IgD-negative memory B cell (primary cell): ENCODE measurements at regions not wholly inside any gene's neighbourhood (a gene's known extent, or its start where the extent isn't known, plus 50 kb on each side); places are given as distances from the start of the nearest gene placed in this dataset.
"Not testable (repeated sequence)": the region's sequence is repeated elsewhere in the genome, so short reads cannot be mapped to it uniquely, and the experiment has no call there.

ENCODE experiments used
- H3K27ac Mint-ChIP-seq, 3 donors: one replicate each; pipeline ENCODE4 v1.8.0; 2020 to 2022; ENCODE audit warnings: mild to moderate bottlenecking in 3 of 3, mixed read lengths in 3 of 3, moderate library complexity in 1 of 3
- H3K27me3 Mint-ChIP-seq: one replicate; pipeline ENCODE4 v1.8.0; 2021; ENCODE audit warnings: mixed read lengths
- H3K36me3 Mint-ChIP-seq: one replicate; pipeline ENCODE4 v1.8.0; 2020; ENCODE audit warnings: mild to moderate bottlenecking, mixed read lengths
- H3K4me1 Mint-ChIP-seq, 3 donors: one replicate each; pipeline ENCODE4 v1.8.0; 2020 to 2022; ENCODE audit warnings: mixed read lengths in 3 of 3, mild to moderate bottlenecking in 1 of 3
- H3K4me3 Mint-ChIP-seq, 4 donors: one replicate each; pipeline ENCODE4 v1.8.0; 2020 to 2022; ENCODE audit warnings: mild to moderate bottlenecking in 4 of 4, mixed read lengths in 4 of 4, moderate library complexity in 3 of 4
- H3K9me3 Mint-ChIP-seq, 3 donors: one replicate each; pipeline ENCODE4 v1.8.0; 2020 to 2021; ENCODE audit warnings: mixed read lengths in 3 of 3, mild to moderate bottlenecking in 1 of 3

GRCh38 chr2:118437501-118437900 is 349.2 kb downstream of the INSIG2 start:
- Mint-ChIP-seq H3K36me3 (no peaks in the 10 kb centered on the region), H3K27me3 (peaks cover 2% of the 10 kb centered on the region), H3K4me3 (no peak overlapping the region), H3K4me1 (no peaks in the 10 kb centered on the region), H3K9me3 (peaks cover 0 to 6% (median 0%) of the 10 kb centered on the region in 3 donors), H3K27ac (no peak overlapping the region)

GRCh38 chr2:118431997-118432396 is 343.7 kb downstream of the INSIG2 start:
- H3K27me3 Mint-ChIP-seq, result peaks cover 6% of the 10 kb centered on the region
- no peaks in the 10 kb centered on the region for H3K36me3 Mint-ChIP-seq
- no peaks in the 10 kb centered on the region for H3K4me1 Mint-ChIP-seq
- peak overlapping the region in 1 of 3 donors; percentile 68 for H3K27ac Mint-ChIP-seq
- peaks cover 0 to 6% (median 3%) of the 10 kb centered on the region in 3 donors for H3K9me3 Mint-ChIP-seq
- H3K4me3 Mint-ChIP-seq, result no peak overlapping the region

GRCh38 chr2:118431586-118431985 is 343.3 kb downstream of the INSIG2 start:
- no peaks in the 10 kb centered on the region for H3K4me1 Mint-ChIP-seq
- no peak overlapping the region for H3K4me3 Mint-ChIP-seq
- H3K9me3 Mint-ChIP-seq, result peaks cover 0 to 6% (median 3%) of the 10 kb centered on the region in 3 donors
- H3K27me3 Mint-ChIP-seq, result peaks cover 6% of the 10 kb centered on the region
- H3K36me3 Mint-ChIP-seq, result no peaks in the 10 kb centered on the region
- H3K27ac Mint-ChIP-seq, result no peak overlapping the region

GRCh38 chr2:118431165-118431517 is 342.9 kb downstream of the INSIG2 start:
- H3K4me1 Mint-ChIP-seq, result no peaks in the 10 kb centered on the region

GRCh38 chr2:118430510-118431164 is 342.4 kb downstream of the INSIG2 start:
- Mint-ChIP-seq H3K36me3 (no peaks in the 10 kb centered on the region), H3K4me1 (no peaks in the 10 kb centered on the region), H3K27ac (no peak overlapping the region), H3K4me3 (no peak overlapping the region), H3K27me3 (peaks cover 6% of the 10 kb centered on the region), H3K9me3 (peaks cover 0 to 6% (median 3%) of the 10 kb centered on the region in 3 donors)

More at GRCh38 chr2:118431165-118431517, 342.9 kb downstream of the INSIG2 start:
- H3K9me3 Mint-ChIP-seq, result peaks cover 0 to 6% (median 3%) of the 10 kb centered on the region in 3 donors
- H3K4me3 Mint-ChIP-seq, result no peak overlapping the region
- no peak overlapping the region for H3K27ac Mint-ChIP-seq
- H3K36me3 Mint-ChIP-seq, result no peaks in the 10 kb centered on the region
- H3K27me3 Mint-ChIP-seq, result peaks cover 6% of the 10 kb centered on the region

- Mint-ChIP-seq H3K4me1 (no peaks in the 10 kb centered on the region), H3K4me3 (no peak overlapping the region), H3K27ac (no peak overlapping the region), H3K36me3 (no peaks in the 10 kb centered on the region), H3K27me3 (no peaks in the 10 kb centered on the region), H3K9me3 (peaks cover 0 to 6% (median 2%) of the 10 kb centered on the region in 3 donors)
Measured at GRCh38 chr2:118425191-118425590, 336.9 kb downstream of the INSIG2 start.

GRCh38 chr2:118423776-118424175 is 335.5 kb downstream of the INSIG2 start:
- H3K27me3 Mint-ChIP-seq, result no peaks in the 10 kb centered on the region
- H3K4me3 Mint-ChIP-seq, result no peak overlapping the region
- H3K9me3 Mint-ChIP-seq, result peaks cover 2 to 7% (median 5%) of the 10 kb centered on the region in 3 donors
- no peaks in the 10 kb centered on the region for H3K36me3 Mint-ChIP-seq
- no peaks in the 10 kb centered on the region for H3K4me1 Mint-ChIP-seq
- no peak overlapping the region for H3K27ac Mint-ChIP-seq

GRCh38 chr2:118421648-118422047 is 333.4 kb downstream of the INSIG2 start:
- Mint-ChIP-seq H3K4me1 (peaks cover 0 to 2% (median 0%) of the 10 kb centered on the region in 3 donors), H3K9me3 (peaks cover 2 to 7% (median 5%) of the 10 kb centered on the region in 3 donors), H3K4me3 (no peak overlapping the region), H3K27me3 (no peaks in the 10 kb centered on the region), H3K36me3 (no peaks in the 10 kb centered on the region), H3K27ac (no peak overlapping the region)

GRCh38 chr2:118417406-118418120 is 329.3 kb downstream of the INSIG2 start:
- peaks cover 5 to 7% (median 7%) of the 10 kb centered on the region in 3 donors for H3K9me3 Mint-ChIP-seq
- peaks cover 0 to 2% (median 0%) of the 10 kb centered on the region in 3 donors for H3K4me1 Mint-ChIP-seq
- H3K36me3 Mint-ChIP-seq, result no peaks in the 10 kb centered on the region
- no peak overlapping the region for H3K27ac Mint-ChIP-seq
- H3K4me3 Mint-ChIP-seq, result no peak overlapping the region
- no peaks in the 10 kb centered on the region for H3K27me3 Mint-ChIP-seq

GRCh38 chr2:118415186-118415585 is 326.9 kb downstream of the INSIG2 start:
- H3K27ac Mint-ChIP-seq, H3K4me3 Mint-ChIP-seq, H3K36me3 Mint-ChIP-seq, H3K4me1 Mint-ChIP-seq, H3K27me3 Mint-ChIP-seq, H3K9me3 Mint-ChIP-seq: not testable (repeated sequence)

GRCh38 chr2:118403658-118404451 is 315.6 kb downstream of the INSIG2 start:
- H3K4me1 Mint-ChIP-seq, result no peaks in the 10 kb centered on the region
- no peaks in the 10 kb centered on the region for H3K36me3 Mint-ChIP-seq
- no peak overlapping the region for H3K4me3 Mint-ChIP-seq
- peaks cover 5% of the 10 kb centered on the region for H3K27me3 Mint-ChIP-seq
- peaks cover 0 to 22% (median 2%) of the 10 kb centered on the region in 3 donors for H3K9me3 Mint-ChIP-seq
- no peak overlapping the region for H3K27ac Mint-ChIP-seq

- no peaks in the 10 kb centered on the region for H3K36me3 Mint-ChIP-seq
- H3K27ac Mint-ChIP-seq, result no peak overlapping the region
- H3K4me1 Mint-ChIP-seq, result no peaks in the 10 kb centered on the region
- no peak overlapping the region for H3K4me3 Mint-ChIP-seq
- peaks cover 0 to 5% (median 4%) of the 10 kb centered on the region in 3 donors for H3K9me3 Mint-ChIP-seq
- no peaks in the 10 kb centered on the region for H3K27me3 Mint-ChIP-seq
Measured at GRCh38 chr2:118388771-118389170, 300.5 kb downstream of the INSIG2 start.

GRCh38 chr2:118387509-118387908 is 299.2 kb downstream of the INSIG2 start:
- peaks cover 4 to 8% (median 5%) of the 10 kb centered on the region in 3 donors for H3K9me3 Mint-ChIP-seq
- no peaks in the 10 kb centered on the region for H3K36me3 Mint-ChIP-seq
- H3K27me3 Mint-ChIP-seq, result peaks cover 2% of the 10 kb centered on the region
- H3K27ac Mint-ChIP-seq, result no peak overlapping the region
- H3K4me3 Mint-ChIP-seq, result no peak overlapping the region
- no peaks in the 10 kb centered on the region for H3K4me1 Mint-ChIP-seq

GRCh38 chr2:118386641-118387302 is 298.5 kb downstream of the INSIG2 start:
- peaks cover 4 to 8% (median 5%) of the 10 kb centered on the region in 3 donors for H3K9me3 Mint-ChIP-seq
- H3K27ac Mint-ChIP-seq, result no peak overlapping the region
- H3K4me1 Mint-ChIP-seq, result no peaks in the 10 kb centered on the region
- peaks cover 2% of the 10 kb centered on the region for H3K27me3 Mint-ChIP-seq
- no peak overlapping the region for H3K4me3 Mint-ChIP-seq
- H3K36me3 Mint-ChIP-seq, result no peaks in the 10 kb centered on the region
